ENCODE measurements at regions not wholly inside any gene's neighbourhood (a gene's known extent, or its start where the extent isn't known, plus 50 kb on each side); places are given as distances from the start of the nearest gene placed in this dataset.

DNA sequence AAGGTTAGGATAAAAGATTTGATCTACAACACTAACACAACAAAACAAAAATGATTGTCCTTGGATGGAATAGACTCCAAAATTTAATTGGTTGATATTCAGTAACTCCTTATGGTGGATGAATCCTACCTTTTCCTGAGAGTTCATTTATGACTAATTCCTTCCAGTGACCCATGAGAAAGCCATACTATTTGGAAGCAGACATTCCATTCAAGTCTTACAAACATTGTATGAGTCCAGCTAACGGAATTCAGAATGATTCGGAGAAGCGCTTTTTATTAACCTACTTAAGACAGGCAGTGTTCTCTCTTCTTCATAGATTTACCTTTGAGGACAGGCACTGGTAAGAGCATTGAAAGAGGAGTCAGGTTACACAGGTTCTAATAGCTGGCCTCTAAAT lies 155.6 kb upstream of the ZNF648 start:
- no peak for TF ChIP-seq POLR2A (IDR thresholded peaks at IDR 0.05)
- no peak for TF ChIP-seq EP300 (IDR thresholded peaks at IDR 0.05)
- TF ChIP-seq CTCF (IDR thresholded peaks at IDR 0.05): no peak
- TF ChIP-seq POLR2AphosphoS5 (IDR thresholded peaks at IDR 0.05): no peak
